Calu3 (cell line): ENCODE measurements at regions not wholly inside any gene's neighbourhood (a gene's known extent, or its start where the extent isn't known, plus 50 kb on each side); places are given as distances from the start of the nearest gene placed in this dataset.

Experiments used
- BruUV-seq: library from RNA; stranded (reverse); fragments of 400-500 nt; replicated peaks from 2 replicates; lab custom pipeline; 2021; lab: Mats Ljungman, UMichigan
- CTCF ChIA-PET: fragments of 300-600 bp; sonication (Branson Sonifier 250); formaldehyde crosslinking; loops from one replicate; lab custom pipeline; 2022; ENCODE audit warnings: antibody characterized with exemption; lab: Charles Lee
- DNase-seq: peaks from one replicate; pipeline ENCODE4 v3.0.0; 2022
- H3K27ac Mint-ChIP-seq: one replicate; pipeline ENCODE4 v1.8.0; 2022; ENCODE audit warnings: mixed read lengths; ENCODE audit not compliant: unreplicated experiment
- H3K27me3 Mint-ChIP-seq: one replicate; pipeline ENCODE4 v1.8.0; 2022; ENCODE audit warnings: mixed read lengths; ENCODE audit not compliant: unreplicated experiment
- H3K36me3 Mint-ChIP-seq: one replicate; pipeline ENCODE4 v1.8.0; 2022; ENCODE audit warnings: mild to moderate bottlenecking, moderate library complexity, mixed read lengths; ENCODE audit not compliant: insufficient read depth, unreplicated experiment
- H3K4me1 Mint-ChIP-seq: one replicate; pipeline ENCODE4 v1.8.0; 2022; ENCODE audit warnings: mild to moderate bottlenecking, low read depth, mixed read lengths; ENCODE audit not compliant: unreplicated experiment
- H3K4me3 Mint-ChIP-seq: one replicate; pipeline ENCODE4 v1.8.0; 2022; ENCODE audit warnings: mild to moderate bottlenecking, low read depth, moderate library complexity, mixed read lengths; ENCODE audit not compliant: unreplicated experiment
- H3K9me3 Mint-ChIP-seq: one replicate; pipeline ENCODE4 v1.8.0; 2022; ENCODE audit warnings: low read depth, mixed read lengths; ENCODE audit not compliant: unreplicated experiment
- intact Hi-C: fragments of 100-400 bp; cut with micrococcal nuclease; formaldehyde crosslinking; loops from one replicate; pipeline ENCODE4 v1.10.0; 2022; ENCODE audit not compliant: unreplicated experiment
- TF ChIP-seq, protein P1 (sequence below): fragments of 200-600 bp; IDR thresholded peaks from one replicate; pipeline ENCODE4 v1.8.0; 2022; ENCODE audit warnings: antibody characterized with exemption; ENCODE audit not compliant: unreplicated experiment

DNA sequence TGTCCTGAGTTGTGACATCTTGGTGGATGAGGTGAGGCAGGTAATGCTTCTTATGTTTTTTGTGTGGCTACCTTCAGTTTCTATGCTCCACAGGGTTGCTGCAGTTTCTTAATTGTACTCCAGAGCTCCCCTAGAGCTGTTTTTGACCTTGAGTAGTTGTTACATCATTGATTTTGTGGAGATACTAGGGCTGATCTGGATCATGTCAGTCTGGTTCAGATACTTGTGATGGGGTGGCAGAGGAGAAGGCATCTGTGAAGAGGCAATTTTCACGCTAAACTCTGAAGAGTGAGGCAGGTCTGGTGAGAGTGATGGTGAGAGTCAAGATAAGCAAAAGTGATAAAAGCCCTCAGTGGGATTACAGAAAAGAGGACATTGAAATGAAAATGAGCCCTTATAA, 1180.2 kb downstream of the RAPGEF2 start:
- Mint-ChIP-seq H3K4me1 (no peaks in the 10 kb centered on the region), H3K9me3 (peaks cover 9% of the 10 kb centered on the region), H3K27me3 (no peaks in the 10 kb centered on the region), H3K36me3 (no peaks in the 10 kb centered on the region), H3K4me3 (no peak overlapping the region), H3K27ac (no peak overlapping the region)
- BruUV-seq, result no TSS peak
- intact Hi-C loops, result no loop called here
- no peak for DNase-seq
- CTCF ChIA-PET, result no interaction called here
- TF ChIP-seq, protein P1, sequence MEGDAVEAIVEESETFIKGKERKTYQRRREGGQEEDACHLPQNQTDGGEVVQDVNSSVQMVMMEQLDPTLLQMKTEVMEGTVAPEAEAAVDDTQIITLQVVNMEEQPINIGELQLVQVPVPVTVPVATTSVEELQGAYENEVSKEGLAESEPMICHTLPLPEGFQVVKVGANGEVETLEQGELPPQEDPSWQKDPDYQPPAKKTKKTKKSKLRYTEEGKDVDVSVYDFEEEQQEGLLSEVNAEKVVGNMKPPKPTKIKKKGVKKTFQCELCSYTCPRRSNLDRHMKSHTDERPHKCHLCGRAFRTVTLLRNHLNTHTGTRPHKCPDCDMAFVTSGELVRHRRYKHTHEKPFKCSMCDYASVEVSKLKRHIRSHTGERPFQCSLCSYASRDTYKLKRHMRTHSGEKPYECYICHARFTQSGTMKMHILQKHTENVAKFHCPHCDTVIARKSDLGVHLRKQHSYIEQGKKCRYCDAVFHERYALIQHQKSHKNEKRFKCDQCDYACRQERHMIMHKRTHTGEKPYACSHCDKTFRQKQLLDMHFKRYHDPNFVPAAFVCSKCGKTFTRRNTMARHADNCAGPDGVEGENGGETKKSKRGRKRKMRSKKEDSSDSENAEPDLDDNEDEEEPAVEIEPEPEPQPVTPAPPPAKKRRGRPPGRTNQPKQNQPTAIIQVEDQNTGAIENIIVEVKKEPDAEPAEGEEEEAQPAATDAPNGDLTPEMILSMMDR, result no peak

DNA sequence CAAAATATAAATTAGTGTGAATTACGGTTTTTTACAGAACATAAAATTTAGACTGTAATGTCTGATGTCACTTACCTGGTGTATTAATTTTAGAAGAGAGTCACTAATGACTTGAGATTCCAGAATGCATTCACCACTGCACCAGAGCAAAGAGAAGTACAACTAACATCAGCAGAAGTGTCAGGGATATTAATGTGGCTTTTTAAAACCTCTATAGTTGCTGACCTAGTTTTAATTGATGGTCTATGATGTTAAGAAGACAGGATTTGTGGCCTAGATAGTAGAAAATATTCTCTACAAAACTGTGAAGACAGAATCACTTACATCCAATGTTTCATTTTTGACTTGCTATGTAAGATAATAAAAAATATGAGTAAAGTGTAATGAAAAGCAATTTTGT, 1181.6 kb downstream of the RAPGEF2 start:
- peaks cover 8% of the 10 kb centered on the region for H3K9me3 Mint-ChIP-seq
- CTCF ChIA-PET, result interaction anchor here (0.5 kb wide), 1 partner anchor 1037 kb away, joined by 3 read pairs; no protein-coding TSS in a partner anchor
- H3K27ac Mint-ChIP-seq, result no peak overlapping the region
- H3K27me3 Mint-ChIP-seq, result no peaks in the 10 kb centered on the region
- intact Hi-C loops, result no loop called here
- no peaks in the 10 kb centered on the region for H3K4me1 Mint-ChIP-seq
- H3K36me3 Mint-ChIP-seq, result no peaks in the 10 kb centered on the region
- H3K4me3 Mint-ChIP-seq, result no peak overlapping the region
- TF ChIP-seq, protein P1, result no peak
- BruUV-seq, result no TSS peak
- no peak for DNase-seq

DNA sequence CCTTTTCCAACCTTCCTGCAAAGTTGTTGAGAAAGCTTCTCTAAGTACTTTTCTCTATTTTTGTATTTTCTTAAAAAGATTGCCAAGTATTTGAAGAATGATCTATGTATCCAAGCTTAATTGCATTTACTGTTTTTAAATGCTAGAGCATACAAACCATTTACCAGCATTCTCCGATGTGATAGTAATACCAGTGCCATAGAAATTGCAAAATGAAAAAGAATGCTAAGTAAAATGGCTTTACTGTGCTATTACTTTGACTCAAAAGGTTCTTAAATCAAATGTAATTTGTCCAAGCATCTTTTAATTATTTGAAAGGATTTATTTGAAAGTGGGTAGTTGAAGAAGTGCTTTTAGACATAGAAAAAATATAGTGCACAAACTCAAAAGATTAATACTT, 1183.2 kb downstream of the RAPGEF2 start:
- BruUV-seq, result no TSS peak
- Mint-ChIP-seq H3K9me3 (no peaks in the 10 kb centered on the region), H3K27ac (no peak overlapping the region), H3K36me3 (no peaks in the 10 kb centered on the region), H3K27me3 (no peaks in the 10 kb centered on the region), H3K4me1 (no peaks in the 10 kb centered on the region), H3K4me3 (no peak overlapping the region)
- DNase-seq, result no peak
- TF ChIP-seq, protein P1, result no peak
- CTCF ChIA-PET, result no interaction called here
- intact Hi-C loops, result no loop called here

DNA sequence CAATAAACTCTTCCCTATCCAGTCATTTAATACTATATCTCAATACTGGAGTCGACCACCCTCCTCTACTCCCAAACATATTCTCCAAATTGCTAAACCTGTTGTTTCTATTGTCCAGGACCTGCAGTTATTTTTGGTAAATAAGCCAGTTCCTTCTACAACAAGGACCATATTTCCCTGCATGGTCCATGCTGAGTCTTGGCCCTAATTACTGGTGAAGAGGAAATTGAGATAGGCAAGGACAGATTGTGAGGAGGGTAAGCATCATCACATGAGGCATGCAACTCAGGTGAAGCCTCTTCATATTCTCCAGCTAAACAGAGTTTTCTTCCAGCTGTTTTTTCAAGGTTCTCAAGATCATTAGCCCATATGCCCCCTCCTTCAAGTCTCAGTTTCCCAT, 1193.6 kb downstream of the RAPGEF2 start:
- Mint-ChIP-seq H3K4me1 (peaks cover 8% of the 10 kb centered on the region), H3K27ac (no peak overlapping the region), H3K36me3 (no peaks in the 10 kb centered on the region), H3K4me3 (no peak overlapping the region), H3K27me3 (no peaks in the 10 kb centered on the region), H3K9me3 (peaks cover 2% of the 10 kb centered on the region)
- no peak for DNase-seq
- CTCF ChIA-PET, result no interaction called here
- TF ChIP-seq, protein P1, result no peak
- intact Hi-C loops, result no loop called here
- no TSS peak for BruUV-seq
